Fibroblast of peridontal ligament (primary cell): ENCODE measurements at regions not wholly inside any gene's neighbourhood (a gene's known extent, or its start where the extent isn't known, plus 50 kb on each side); places are given as distances from the start of the nearest gene placed in this dataset.
A peak's percentile ranks its signal among the peaks of the same experiment; 100 is the strongest.

Experiments used
- DNase-seq: peaks from one replicate; pipeline ENCODE4 v3.0.0-alpha.2; 2010; ENCODE audit errors: extremely low read depth

DNA sequence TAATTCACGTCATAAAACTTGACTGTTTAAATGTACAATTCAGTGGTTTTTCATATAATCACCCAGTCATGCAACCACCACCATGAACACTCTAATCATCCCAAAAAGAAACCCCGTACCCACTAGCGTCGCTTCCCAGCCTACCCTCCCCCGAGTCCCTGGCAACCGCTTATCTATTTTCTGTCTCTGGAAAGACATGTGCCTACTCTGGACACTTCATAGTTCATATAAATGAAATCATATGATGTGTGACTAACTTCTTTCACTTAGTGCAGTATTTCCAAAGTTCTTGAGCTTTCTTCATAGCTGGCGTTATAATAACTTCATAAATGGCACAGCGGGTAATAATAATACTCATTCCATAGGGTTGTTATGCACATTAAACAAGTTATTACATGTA, 215.2 kb downstream of the MYLK4 start:
- DNase-seq: no peak

DNA sequence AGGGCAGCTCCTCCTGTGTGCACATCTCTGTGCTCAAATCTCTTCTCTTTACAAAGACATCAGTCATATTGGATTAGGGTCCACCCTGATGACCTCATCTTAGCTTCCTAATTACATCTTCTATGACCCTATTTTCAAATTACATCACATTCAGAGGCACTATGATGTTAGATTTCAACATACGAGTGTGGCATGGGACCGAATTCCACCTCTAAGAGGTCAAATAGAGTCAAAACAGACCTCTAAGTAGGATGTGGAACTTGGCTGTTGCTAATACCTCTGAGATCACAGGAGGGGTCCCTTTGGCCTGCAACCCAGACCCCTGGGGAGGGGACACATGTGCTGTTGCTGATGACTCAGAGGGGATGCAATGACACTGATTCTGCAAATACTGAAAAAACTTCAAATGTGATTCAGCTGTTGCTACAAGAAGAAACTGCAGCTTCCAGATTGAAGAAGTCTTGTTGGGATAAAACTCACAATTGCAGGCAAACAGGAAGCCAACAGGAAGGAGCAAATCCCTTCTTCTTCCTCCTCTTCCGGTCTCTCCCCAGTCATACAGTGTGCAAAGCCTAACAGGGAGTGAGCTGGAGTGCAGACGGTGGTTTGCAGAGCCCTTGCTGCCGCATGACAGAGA, 216.2 kb downstream of the MYLK4 start:
- DNase-seq: peak; percentile 34

DNA sequence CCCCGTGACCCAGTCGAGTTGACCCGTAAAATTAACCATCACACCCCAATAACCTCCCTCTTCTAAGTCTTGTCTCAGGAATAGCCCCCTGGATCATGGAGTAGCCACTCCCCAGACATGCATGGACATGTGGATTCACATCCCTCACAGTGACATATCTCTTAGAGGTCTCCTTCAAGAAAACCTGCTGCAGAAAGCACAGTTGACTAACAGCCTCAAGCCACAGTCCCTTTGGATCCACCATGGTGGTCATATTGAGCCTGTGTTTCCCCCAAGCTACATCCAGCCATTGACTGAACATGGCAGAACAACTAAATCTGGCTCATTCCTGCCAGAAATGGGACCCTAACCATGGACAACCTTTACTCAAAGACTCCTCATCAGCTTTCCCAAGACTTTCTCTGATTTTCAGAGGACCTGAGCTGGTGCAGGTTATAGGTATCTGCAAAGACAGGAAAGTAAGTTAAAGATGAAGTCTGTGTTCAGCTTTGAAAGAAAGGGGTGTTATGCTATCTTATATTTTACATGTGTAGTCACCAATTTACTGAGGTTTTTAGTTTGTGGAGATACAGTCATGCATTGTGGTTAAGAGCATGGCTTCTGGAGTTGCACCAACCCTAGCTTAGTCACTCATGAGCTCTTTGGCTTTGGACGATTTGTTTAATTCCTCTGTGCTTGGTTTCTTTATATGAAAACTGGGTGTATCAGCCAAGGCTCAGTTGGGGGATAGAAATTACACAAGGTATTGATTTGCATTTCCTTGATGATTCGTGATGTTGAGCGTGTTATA, 219.1 kb downstream of the MYLK4 start:
- peak; percentile 98 for DNase-seq

DNA sequence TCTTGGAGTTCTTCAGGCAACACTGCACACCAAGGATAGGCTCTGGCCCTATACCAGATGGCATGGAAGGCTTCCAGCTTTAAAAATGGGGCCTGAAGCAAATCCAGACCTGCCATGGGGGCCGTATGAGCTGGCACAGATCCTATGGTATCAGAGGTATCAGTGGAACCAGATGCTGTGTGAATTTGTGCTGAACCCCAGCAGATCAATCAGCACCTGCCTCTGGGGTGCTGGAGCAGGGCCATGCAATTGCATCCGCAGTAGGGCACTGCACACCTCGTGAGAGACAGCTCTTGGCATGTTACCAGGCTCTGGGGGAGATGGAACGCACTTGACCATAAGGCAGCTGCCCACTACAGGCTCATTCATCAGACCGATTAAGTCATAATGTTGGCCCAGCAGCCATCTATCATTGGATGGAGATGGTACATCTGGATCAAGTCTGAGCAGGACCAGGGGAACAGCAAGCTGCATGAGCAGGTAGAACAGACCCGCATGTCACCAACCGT, 221.5 kb downstream of the MYLK4 start:
- DNase-seq: no peak

DNA sequence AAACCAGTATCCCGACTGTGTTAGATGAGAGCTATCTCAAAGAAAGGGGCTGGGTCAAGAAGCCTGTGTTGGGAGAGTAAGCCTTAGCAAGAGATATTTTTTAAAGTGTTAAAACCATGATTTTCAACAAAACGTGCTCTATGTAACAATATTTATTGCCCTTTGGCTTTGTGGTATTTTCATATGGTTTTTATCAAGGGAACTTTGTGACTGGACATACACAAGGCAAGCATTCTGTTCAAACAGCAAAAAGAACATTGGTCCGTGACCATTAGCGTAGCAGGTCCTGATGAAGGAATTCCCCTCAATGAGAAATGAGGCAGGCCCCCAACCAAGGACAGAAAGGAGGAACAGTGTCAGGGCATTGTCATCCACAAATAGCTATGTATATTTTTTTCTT, 222.6 kb downstream of the MYLK4 start:
- DNase-seq: peak; percentile 64

DNA sequence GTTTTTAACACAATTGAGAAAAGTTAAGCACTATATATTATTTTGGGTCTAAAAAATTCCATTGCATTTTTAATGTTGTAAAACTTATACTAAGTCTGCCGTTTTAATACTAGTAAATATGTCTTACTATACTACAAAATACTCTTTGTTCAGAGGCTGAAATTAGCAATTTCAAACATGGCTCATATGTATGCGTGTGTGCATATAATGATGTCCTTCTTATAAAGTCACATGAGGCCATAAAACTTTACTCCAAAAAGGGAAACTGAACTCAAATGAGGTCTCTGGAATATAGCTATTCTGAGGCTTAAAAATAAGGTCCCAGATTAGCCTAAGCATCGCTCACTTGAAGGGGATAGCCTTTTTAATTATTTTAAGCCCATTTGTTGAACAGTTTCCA, 224.0 kb downstream of the MYLK4 start:
- DNase-seq: no peak

DNA sequence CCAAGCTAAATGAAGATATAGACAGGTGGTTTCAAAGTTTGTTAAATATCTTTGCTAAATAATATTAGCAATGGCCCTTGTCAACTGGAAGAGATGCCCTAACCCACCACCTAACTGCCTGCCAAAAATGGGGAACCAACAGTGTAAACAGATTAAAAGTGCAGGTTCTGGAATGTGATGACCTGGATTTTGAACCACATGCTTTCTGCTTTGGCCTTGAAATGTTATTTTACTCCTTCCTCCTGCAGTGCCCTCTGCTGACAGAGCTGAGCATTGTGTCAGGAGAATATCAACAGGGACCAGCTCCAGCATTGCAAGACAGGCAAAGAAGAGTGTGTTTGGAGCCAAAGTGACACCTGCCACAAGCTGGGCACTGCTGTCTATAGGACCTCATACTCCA, 226.6 kb downstream of the MYLK4 start:
- DNase-seq: no peak

DNA sequence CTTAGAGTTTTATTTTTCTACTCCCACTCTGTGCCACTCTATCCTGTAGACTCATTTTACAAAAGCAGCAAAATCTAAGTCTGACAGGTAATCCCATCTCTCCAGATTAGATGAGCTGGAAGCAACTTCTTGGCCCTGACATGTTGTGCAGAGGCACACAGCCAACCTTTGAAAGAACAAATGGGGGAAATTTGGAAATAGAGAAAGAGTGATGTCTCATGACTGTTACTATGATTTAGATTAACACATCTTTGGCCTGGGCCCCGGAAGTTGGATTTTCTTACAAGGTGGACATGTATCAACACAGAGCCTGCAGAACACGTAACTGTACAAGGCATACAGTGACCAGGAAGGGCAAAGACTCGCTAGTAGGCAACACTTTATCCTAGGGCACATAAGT, 227.7 kb downstream of the MYLK4 start:
- no peak for DNase-seq

DNA sequence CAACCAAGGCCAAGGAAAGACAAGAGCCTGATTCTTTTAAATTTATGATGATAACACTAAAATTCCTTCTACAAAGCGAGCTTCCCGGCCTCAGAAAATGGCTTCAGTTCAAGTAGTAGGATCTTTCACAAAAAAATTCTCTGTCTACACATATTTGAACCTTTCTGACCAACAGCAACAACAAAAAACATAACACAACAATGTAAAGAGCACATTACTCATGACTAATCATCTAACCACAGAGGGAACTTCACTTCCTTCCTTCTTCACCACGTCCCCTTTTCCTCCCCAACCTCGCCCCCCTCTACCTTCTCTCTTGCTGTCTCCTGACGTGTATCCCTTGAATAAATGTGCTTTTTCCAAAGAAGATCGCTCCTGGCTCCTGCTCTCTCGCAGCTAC, 228.2 kb downstream of the MYLK4 start:
- no peak for DNase-seq

DNA sequence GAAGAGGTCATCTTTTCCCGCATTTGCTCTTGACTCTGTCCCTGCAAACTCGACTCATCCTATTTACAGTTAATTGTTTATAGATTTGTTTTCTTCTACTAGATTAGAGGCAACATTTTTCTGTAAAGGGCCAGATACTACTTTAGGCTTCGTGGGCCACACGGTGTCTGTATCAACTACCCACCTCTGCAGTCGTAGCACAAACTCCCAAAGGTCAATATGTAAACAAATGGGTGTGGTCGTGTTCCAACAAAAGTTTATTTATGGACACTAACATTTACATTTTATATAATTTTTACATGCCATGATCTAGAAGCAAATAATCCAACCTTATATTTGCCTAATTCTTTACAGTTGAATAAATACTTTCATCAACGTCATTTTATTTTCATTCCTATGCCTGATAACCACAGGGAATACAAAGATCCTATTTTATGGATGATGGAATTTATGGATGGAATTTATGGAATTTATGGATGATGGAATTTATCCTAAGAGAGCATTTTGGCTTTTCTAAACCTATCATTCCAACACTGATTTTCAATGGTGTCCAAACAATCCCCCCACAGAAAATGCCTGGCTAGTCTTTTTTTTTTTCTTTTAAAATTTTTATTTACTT, 232.8 kb downstream of the MYLK4 start:
- DNase-seq: no peak

DNA sequence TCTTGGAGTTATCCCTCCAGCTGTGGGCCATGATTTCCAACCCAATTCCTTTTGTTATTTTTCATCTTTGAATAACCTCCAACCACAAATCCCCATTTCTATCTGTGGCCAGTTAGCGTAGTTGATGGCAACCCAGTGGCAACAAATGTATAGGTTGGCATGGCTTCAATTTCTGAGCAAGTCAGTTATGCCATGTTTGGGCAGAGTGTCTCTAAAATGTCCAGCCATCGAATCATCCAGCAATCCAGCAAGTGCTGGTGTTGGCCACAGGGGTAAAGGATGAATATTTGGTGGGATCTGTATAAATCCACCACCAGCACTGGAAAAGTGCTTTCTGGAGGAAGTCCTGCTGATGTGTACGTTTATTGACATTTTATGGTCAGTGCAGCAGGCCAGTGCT, 233.3 kb downstream of the MYLK4 start:
- DNase-seq: no peak

DNA sequence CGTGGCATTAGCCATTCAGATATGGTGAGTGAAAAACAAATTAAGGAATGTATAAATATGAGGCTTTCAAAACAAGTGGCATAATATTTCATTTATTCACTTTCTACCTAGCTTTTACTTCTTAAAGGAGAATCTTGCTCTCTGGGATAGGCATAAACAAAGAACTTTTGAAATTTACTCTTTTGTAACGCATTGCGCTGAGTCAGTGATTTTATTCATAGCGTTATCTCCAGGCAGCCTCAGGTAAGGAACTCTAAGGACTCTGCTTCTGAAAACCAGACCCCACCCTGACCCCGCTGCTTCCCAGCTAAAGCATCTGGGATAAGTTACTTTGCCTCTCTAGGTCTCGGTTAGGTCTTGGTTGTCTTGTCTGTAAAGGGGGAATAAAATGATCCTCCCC, 234.7 kb downstream of the MYLK4 start:
- no peak for DNase-seq

DNA sequence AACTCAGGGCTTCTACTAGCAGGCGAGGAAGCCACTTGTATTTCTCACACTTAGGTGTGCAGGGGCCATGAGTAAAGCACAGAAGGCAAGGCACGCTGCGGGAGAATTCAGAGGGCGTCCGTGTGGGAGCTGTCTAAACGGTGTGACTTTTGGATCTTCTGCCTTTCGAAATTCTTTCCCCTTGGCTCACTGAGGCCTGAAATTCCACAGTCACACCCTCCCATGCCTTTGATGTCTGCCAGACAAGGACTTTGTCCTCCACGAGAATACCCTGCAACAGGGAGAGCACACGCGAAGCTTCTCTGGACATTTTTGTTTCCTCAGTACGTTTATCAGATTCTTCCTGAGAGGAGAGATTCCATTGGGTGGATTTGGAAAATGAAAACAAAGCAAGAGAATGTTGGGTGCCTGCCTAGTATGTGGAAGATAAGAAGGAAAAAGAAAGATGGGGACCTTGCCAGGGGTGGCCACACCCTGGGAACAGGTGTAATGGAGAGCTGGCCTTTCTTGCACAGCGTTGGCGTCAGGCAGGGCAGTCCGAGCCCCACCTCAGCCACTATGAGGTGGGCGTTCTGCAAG, 235.7 kb downstream of the MYLK4 start:
- no peak for DNase-seq

DNA sequence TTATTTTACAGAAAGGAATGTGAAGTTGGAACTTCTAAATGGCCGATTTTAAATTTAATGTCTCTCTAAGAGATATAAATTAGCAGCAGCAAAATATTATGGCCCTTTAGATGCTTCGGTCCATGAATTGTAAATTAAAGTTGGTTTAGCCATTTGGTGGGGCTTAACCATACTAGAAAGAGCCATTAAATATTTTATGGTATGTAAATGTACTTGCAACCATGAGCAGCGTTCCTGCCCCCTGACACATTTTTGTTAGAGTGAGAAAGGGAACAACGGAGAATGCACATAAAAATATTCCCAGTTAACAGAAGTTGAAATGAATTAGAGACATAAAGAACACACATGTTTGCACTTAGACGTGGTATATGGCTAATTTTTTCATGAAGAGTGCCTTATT, 237.9 kb downstream of the MYLK4 start:
- DNase-seq: no peak

DNA sequence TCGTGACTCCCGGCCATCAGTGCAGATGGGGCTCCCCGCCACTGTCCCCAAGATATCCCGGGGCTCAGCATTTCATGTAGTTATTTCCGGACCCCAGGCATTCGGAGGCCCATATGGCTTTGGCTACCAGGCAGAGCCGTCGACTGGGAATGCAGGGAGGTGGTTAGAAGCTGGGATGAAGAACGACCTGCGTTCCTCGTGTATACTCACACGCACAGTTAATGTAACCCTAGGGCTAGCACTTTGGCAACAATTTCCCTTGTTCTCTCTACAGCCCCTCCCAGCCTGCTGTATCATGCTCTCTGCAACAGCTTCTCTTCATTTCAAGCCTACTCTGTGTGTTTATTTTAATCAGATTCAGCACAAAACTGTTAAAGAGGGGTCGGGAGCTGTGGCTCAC, 240.4 kb downstream of the MYLK4 start:
- DNase-seq: no peak

DNA sequence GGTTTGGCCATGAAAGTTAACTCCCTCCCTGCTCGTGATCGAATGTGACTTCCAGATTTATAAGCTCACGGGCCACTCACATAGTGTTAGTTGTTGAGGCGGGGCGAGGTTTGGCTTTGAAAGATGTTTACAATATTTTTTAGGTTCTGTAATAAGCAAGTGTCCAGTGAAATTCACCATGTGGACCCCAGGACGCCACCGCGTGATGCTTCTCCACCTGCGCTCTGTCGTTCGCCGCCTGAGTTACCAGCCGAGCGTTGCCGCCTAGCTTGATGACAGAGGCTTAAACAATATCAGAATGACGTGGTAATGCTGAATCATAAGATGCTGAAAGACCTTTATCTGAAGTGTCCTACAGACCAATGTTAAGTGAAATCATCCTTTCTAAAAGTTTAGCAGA, 241.0 kb downstream of the MYLK4 start:
- DNase-seq: no peak

DNA sequence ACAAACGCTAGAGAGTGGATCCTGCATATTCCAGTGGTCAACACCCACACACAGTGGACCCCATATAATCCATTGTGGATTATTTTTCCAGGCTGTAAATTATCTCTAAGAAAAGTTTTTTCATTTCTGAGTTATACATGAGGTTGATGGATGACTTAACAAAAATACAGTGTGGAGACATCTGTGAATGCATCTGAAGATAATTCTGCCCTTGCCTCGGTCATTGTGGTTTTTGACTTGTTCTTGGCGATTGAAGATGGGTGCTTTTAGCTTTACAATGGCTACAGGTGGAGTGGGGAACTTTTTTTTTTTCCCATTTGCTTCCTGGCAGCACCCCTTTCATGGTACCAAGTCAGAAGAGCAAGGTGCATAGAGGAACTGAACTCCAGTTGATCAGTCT, 242.7 kb downstream of the MYLK4 start:
- no peak for DNase-seq

DNA sequence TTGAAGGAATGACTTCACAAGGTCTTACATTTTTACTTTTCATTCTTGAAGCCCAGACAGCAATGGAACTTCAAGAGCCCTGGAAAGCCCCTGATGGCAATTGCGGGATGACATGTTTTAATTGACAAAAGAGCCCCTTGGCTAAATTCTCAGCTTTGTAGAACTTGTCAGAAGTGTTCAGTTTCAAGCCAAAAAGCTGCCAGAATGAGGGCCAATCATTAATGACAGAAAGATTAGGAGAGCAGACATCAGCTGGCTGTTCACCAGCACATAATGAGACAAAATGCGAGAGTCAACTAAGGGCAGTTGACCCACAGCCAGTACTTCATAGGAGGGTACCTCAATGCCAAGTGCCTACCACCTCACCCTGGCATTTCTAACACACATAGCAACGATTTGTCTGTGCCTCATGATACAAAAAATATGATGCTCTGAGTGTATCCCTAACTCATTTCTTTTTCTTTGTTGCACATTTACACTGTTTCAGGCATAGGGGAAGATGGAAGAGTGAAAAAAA, 243.1 kb downstream of the MYLK4 start:
- no peak for DNase-seq

DNA sequence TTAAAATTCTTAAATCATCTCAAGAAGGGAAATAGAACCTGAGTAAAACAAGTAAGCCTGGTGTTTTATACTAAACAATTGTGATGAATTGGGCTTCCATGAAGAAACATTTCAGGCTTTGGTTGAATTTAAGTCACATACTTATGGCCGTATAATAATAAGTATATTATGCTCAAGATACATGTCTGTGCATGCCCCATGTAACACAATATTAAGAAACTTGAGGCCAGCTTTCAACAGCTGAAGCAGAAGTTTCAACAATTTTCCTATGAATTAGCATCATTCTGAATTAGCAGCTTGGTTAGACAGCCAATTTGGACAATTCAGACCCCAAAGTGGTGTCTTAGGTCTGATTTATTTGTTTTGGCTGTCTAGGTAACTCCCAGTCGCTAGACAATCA, 243.7 kb downstream of the MYLK4 start:
- no peak for DNase-seq

DNA sequence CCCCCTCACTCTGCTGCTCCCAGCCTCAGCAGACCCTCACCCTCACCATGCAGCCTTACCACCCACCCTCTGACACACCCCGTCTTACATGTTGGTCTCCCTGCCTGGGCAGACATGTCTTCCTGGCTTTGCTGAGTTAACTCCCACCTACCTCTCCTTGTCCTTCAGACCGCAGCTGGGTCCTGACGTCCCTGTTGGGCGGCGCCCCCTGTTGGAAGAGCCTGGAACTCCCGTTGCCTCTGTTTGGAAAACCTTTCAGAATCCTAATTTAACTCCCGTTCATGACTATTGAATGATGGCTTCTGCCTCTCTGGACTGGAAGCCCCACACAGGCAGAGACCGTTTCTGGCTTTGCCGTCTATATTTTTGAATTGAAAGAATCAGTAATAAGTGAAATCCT, 245.1 kb downstream of the MYLK4 start:
- no peak for DNase-seq

DNA sequence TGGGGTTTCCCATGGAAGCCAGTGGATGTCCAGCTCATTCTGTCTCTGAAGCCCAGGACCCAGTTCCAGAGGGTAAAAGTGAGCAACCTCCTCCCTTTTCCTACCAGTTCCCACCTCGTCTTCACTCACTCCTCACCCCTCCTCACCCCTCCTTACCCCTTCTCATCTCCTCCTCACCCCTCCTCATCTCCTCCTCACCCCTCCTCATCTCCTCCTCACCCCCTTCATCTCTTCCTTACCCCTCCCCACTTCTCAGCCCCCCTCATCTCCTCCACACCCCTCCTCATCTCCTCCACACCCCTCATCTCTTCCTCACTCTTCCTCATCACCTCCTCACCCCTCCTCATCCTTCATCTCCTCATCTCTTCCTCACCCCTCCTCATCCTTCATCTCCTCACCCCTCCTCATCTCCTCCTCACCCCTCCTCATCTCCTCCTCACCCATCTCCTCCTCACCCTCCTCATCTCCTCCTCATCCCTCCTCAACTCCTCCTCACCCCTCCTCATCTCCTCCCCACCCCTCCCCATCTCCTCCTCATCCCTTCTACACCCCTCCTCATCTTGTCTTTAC, 246.1 kb downstream of the MYLK4 start:
- DNase-seq: no peak

DNA sequence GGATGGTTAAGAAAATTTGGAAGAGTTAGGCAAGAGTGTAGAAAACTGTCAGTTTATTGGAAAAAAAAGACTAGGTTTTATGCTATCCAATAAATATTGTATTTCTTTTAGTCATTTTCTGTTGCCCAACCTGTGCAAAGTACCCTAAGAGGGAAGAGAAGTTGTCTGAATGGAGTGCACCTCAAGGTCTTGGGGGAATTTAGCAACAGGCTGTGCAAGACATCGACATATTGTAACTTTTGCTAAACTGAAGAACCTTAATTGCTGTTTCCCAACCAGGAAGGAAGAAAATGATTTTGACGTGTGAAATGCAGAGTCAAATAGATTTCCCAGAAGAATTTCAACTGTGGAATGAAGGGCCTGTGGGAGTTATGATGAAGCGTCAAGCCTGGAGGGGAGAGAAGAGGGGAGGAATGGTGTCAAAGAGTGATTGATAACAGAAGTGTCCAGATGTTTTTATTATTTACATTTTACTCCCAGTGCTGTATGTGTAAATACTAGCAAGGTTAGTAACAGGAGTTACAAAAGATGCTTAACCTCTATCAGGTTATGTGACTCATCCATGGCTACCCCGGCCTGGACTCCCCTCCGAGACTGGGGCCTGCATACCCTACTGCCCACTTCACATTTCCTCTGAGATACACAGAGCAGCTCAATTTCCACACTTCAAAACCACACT, 246.8 kb downstream of the MYLK4 start:
- DNase-seq: peak; percentile 72
